Ishikawa (cell line): ENCODE measurements at regions not wholly inside any gene's neighbourhood (a gene's known extent, or its start where the extent isn't known, plus 50 kb on each side); places are given as distances from the start of the nearest gene placed in this dataset.
A peak's percentile ranks its signal among the peaks of the same experiment; 100 is the strongest.

ENCODE experiments used
- CEBPB ChIP-seq: IDR thresholded peaks from 2 replicates; pipeline ENCODE4 v1.6.1; 2012
- CREB1 ChIP-seq: IDR thresholded peaks from 2 replicates; pipeline ENCODE4 v1.6.1; 2012; ENCODE audit warnings: low read depth
- EGR1 ChIP-seq: IDR thresholded peaks from 2 replicates; pipeline ENCODE4 v1.6.1; 2012
- EP300 ChIP-seq: IDR thresholded peaks from 2 replicates; pipeline ENCODE4 v1.6.1; 2012; ENCODE audit warnings: borderline replicate concordance
- FOXM1 ChIP-seq: IDR thresholded peaks from 2 replicates; pipeline ENCODE4 v1.6.1; 2012; ENCODE audit warnings: low read depth, borderline replicate concordance
- NFIC ChIP-seq: IDR thresholded peaks from 2 replicates; pipeline ENCODE4 v1.6.1; 2012
- RAD21 ChIP-seq: IDR thresholded peaks from 2 replicates; pipeline ENCODE4 v1.6.1; 2012; ENCODE audit warnings: low read depth
- TAF1 ChIP-seq: IDR thresholded peaks from 2 replicates; pipeline ENCODE4 v1.6.1; 2012; ENCODE audit warnings: low read depth, mild to moderate bottlenecking
- TCF12 ChIP-seq: IDR thresholded peaks from 2 replicates; pipeline ENCODE4 v1.6.1; 2012; ENCODE audit warnings: low read depth
- TEAD4 ChIP-seq: IDR thresholded peaks from 2 replicates; pipeline ENCODE4 v1.6.1; 2012
- YY1 ChIP-seq: IDR thresholded peaks from 2 replicates; pipeline ENCODE4 v1.6.1; 2012; ENCODE audit warnings: low read depth
- ZBTB7A ChIP-seq: IDR thresholded peaks from 2 replicates; pipeline ENCODE4 v1.6.1; 2012; ENCODE audit warnings: low read depth
- TF ChIP-seq, protein P1 (sequence below): IDR thresholded peaks from 2 replicates; pipeline ENCODE4 v1.6.1; 2012
- TF ChIP-seq, protein P2 (sequence below): IDR thresholded peaks from 2 replicates; pipeline ENCODE4 v1.6.1; 2012; ENCODE audit warnings: low read depth, mild to moderate bottlenecking
- TF ChIP-seq, protein P3 (sequence below): IDR thresholded peaks from 2 replicates; pipeline ENCODE4 v1.6.1; 2012

DNA sequence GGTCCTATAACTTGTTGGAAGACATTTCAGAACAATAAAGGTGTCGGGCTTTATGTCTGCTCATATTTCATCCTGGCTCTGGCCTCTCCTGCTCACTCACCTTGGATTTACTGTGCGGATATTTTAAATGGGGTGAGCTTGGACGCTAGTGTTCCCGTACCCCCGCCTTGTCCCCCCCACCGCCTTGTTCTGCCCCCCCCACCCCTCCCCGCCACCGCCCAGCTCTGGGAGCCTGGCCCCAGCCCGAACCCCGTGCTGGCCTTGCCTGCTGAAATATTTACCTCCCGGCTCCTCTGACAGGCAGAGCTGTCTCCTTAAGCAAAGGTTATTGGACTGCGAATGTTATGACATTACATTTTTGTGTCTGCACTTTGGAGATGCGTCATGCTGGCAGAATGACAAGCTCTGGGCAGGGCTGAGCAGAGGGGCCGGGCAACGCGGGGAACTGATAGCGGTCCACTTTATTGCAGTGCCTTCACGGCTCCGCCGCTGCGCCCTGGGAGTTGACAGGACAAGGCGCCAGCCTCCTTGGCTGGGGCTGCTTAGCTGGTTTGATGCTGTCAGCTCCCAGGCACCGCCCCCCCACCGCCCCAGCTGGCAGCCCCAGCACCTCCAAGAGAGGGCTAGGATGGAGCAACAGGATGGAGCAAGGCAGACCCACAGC is 222.5 kb upstream of the GSE1 start:
- TF ChIP-seq, protein P1, sequence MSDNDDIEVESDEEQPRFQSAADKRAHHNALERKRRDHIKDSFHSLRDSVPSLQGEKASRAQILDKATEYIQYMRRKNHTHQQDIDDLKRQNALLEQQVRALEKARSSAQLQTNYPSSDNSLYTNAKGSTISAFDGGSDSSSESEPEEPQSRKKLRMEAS, result no peak
- TF ChIP-seq NFIC, result peak; percentile 51

DNA sequence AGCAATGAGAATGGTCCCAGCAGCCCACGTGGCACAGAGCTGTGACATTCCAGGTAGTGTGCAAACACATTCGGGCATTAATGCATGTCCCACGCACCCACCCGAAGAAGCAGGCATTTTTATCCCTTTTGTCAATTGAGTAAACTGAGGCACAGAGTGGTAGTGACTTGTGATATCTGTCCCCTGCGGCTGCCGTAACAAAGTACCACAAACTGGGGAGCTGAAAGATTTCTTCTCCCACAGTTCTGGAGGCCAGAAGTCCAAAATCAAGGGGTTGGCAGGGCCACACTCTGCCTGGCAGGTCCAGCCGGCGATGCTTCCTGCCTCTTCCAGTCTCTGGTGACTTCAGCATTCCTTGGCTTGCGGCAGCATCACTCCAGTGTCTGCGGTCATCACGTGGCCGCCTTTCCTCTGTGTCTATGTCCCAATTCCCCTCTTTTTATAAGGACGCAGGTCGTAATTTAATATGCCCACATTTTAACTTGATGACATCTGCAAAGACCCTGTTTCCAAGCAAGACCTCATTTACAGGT is 221.9 kb upstream of the GSE1 start:
- TF ChIP-seq CEBPB (no peak), CREB1 (no peak), FOXM1 (no peak), EP300 (no peak), TEAD4 (no peak), TCF12 (no peak), RAD21 (no peak), EGR1 (no peak), ZBTB7A (no peak), NFIC (no peak), YY1 (no peak), TAF1 (no peak)
- TF ChIP-seq, protein P2, sequence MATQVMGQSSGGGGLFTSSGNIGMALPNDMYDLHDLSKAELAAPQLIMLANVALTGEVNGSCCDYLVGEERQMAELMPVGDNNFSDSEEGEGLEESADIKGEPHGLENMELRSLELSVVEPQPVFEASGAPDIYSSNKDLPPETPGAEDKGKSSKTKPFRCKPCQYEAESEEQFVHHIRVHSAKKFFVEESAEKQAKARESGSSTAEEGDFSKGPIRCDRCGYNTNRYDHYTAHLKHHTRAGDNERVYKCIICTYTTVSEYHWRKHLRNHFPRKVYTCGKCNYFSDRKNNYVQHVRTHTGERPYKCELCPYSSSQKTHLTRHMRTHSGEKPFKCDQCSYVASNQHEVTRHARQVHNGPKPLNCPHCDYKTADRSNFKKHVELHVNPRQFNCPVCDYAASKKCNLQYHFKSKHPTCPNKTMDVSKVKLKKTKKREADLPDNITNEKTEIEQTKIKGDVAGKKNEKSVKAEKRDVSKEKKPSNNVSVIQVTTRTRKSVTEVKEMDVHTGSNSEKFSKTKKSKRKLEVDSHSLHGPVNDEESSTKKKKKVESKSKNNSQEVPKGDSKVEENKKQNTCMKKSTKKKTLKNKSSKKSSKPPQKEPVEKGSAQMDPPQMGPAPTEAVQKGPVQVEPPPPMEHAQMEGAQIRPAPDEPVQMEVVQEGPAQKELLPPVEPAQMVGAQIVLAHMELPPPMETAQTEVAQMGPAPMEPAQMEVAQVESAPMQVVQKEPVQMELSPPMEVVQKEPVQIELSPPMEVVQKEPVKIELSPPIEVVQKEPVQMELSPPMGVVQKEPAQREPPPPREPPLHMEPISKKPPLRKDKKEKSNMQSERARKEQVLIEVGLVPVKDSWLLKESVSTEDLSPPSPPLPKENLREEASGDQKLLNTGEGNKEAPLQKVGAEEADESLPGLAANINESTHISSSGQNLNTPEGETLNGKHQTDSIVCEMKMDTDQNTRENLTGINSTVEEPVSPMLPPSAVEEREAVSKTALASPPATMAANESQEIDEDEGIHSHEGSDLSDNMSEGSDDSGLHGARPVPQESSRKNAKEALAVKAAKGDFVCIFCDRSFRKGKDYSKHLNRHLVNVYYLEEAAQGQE, result no peak
- TF ChIP-seq, protein P1, result no peak
- TF ChIP-seq, protein P3, sequence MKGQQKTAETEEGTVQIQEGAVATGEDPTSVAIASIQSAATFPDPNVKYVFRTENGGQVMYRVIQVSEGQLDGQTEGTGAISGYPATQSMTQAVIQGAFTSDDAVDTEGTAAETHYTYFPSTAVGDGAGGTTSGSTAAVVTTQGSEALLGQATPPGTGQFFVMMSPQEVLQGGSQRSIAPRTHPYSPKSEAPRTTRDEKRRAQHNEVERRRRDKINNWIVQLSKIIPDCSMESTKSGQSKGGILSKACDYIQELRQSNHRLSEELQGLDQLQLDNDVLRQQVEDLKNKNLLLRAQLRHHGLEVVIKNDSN, result no peak

DNA sequence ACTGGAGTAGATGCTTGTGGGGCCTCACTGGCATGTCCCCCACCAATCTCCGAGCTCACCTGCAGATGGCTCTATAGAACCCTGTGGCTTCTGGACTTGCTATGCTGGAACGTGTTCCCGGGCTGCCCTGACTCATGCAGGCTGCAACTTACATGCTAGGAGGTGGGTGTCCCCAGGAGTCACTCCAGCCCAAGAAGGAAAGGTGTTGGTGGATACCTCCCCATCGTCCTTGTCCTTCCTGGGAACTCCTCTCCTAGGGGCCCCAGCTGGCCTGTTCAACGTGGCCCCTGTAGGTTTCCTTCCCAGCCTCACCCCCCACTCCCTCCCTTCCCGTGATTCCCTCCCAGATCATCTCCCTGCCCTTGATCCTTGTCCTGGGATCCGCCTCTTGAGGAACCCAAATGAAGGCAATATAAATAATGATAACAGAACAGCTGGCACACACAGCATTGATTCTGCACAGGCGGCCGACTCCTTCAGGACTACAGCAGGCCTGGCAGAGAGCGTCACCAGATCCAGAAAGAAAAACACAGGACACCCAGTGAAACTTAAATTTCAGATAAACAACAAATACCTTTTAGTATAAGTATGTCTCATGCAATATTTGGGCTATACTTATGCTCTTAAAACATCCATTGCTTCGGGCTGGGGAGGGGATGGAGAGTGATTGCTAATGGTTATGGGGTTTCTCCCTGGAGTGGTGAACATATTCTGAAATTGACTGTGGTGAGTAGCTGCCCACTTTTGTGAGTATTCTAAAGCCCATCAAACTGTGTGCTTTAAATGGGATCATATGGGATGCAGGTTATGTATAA is 221.1 kb upstream of the GSE1 start:
- TF ChIP-seq EP300 (no peak), NFIC (no peak), TCF12 (no peak), FOXM1 (no peak), RAD21 (no peak), CREB1 (no peak), EGR1 (no peak), TEAD4 (no peak), CEBPB (no peak), ZBTB7A (no peak), YY1 (no peak), TAF1 (no peak)
- TF ChIP-seq, protein P1, result no peak
- TF ChIP-seq, protein P2, result no peak
- TF ChIP-seq, protein P3, result no peak

DNA sequence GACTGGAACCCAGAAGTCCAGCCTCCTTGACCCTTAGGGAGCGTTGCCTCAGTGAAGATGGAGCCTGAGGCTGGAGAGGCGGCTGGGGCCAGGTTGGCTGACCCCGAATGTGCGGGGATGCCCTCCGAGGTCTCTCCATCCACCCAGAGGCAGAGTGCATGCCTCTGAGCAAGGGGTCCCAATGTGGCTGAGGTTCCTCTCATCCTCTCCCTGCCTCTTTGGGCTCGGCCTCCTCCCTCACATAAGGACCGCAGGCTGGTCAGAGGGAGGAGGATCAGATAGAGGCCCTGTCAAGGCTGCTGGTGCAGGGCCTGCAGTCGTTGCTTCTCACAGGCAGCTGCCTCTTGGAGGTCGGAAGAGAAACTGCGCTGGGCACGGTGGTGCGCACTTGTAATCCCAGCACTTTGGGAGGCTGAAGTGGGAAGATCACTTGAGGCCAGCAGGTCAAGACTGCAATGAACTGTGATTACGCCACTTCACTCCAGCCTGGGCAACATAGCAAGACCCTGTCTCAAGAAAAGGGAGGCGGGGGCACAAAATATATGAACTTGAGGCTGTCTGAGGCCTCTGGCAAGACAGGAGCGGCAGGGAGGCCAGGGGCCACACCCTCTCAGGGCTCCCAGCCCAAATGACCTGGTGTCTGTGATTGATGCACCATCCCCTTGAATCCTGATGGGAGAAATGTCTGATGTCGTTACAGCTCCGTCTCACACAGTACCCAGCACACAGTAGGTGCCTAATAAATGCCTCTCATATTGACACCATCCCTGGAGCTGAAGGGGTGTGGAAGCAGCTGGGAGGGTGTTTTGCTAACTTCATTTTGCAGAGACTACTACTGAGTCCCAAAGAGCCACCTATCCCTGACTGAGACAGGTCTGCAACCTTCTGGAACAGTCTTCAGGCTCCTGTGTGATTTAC is 220.1 kb upstream of the GSE1 start:
- TF ChIP-seq CEBPB (no peak), RAD21 (no peak), NFIC (no peak), CREB1 (no peak), EP300 (no peak), TAF1 (no peak), YY1 (no peak), ZBTB7A (no peak)
- TF ChIP-seq, protein P1, result no peak
